SU-DHL-6 (cell line): ENCODE measurements at regions not wholly inside any gene's neighbourhood (a gene's known extent, or its start where the extent isn't known, plus 50 kb on each side); places are given as distances from the start of the nearest gene placed in this dataset.

Experiments
- H2AFZ ChIP-seq: fragments of 200-600 bp; sonication (generic); 2 replicates; pipeline ENCODE4 v1.6.1; 2014; ENCODE audit warnings: low read depth, mild to moderate bottlenecking, moderate library complexity, mixed read lengths, antibody characterized with exemption, low read length; ENCODE audit not compliant: severe bottlenecking
- H3F3A ChIP-seq: fragments of 200-600 bp; shearing (Covaris generic); 2 replicates; pipeline ENCODE4 v1.6.0; 2016; ENCODE audit warnings: antibody characterized with exemption, mild to moderate bottlenecking; ENCODE audit not compliant: insufficient read depth
- H3K27ac ChIP-seq: fragments of 200-600 bp; sonication (generic); 2 replicates; pipeline ENCODE4 v1.5.1; 2016; ENCODE audit warnings: low read depth, mild to moderate bottlenecking, low read length, moderate library complexity, mixed read lengths
- H3K27me3 ChIP-seq: fragments of 200-600 bp; sonication (generic), shearing (Covaris generic); 2 replicates; pipeline ENCODE4 v1.6.0; 2014; ENCODE audit warnings: mild to moderate bottlenecking, low read length
- H3K36me3 ChIP-seq: fragments of 200-600 bp; sonication (generic); 2 replicates; pipeline ENCODE4 v1.6.1; 2014; ENCODE audit warnings: mild to moderate bottlenecking, low read length, mixed read lengths
- H3K4me2 ChIP-seq: fragments of 300-600, 200-600 bp; shearing (Covaris generic), sonication (generic); 2 replicates; pipeline ENCODE4 v1.6.0; 2014; ENCODE audit warnings: low read length, low read depth, mild to moderate bottlenecking; ENCODE audit not compliant: poor library complexity, severe bottlenecking
- H3K4me3 ChIP-seq: fragments of 200-600 bp; sonication (generic); 2 replicates; pipeline ENCODE4 v1.5.1; 2014; ENCODE audit warnings: antibody characterized with exemption, low read length, mild to moderate bottlenecking, mixed read lengths; ENCODE audit not compliant: insufficient read depth, poor library complexity, severe bottlenecking
- H3K79me2 ChIP-seq: fragments of 200-600 bp; sonication (generic); 2 replicates; pipeline ENCODE4 v1.6.1; 2014; ENCODE audit warnings: mild to moderate bottlenecking, low read length, moderate library complexity; ENCODE audit not compliant: insufficient read depth
- H3K9ac ChIP-seq: fragments of 200-600 bp; sonication (generic); 2 replicates; pipeline ENCODE4 v1.7.0; 2014; ENCODE audit warnings: mild to moderate bottlenecking, low read length
- H3K9me2 ChIP-seq: fragments of 200-600 bp; sonication (generic); replicated peaks from 2 replicates; pipeline ENCODE4 v1.6.1; 2014; ENCODE audit warnings: low read length; ENCODE audit not compliant: insufficient read depth
- H3K9me3 ChIP-seq: fragments of 200-600 bp; sonication (generic); 2 replicates; pipeline ENCODE4 v1.6.1; 2014; ENCODE audit warnings: low read length, mixed read lengths; ENCODE audit not compliant: insufficient read depth
- H4K20me1 ChIP-seq: fragments of 200-600 bp; sonication (generic); 2 replicates; pipeline ENCODE4 v1.6.1; 2014; ENCODE audit warnings: low read depth, mild to moderate bottlenecking, antibody characterized with exemption, low read length, moderate library complexity, mixed read lengths
- EZH2phosphoT487 ChIP-seq: fragments of 200-600 bp; sonication (generic), shearing (Covaris generic); conservative IDR thresholded peaks from 2 replicates; pipeline ENCODE4 v1.6.1; 2018; ENCODE audit warnings: mild to moderate bottlenecking, antibody characterized with exemption, low read length, moderate library complexity, mixed read lengths
- TF ChIP-seq, protein P1 (sequence below): fragments of 200-600 bp; sonication (generic); IDR thresholded peaks from one replicate; pipeline ENCODE4 v1.5.1; 2017; ENCODE audit warnings: antibody characterized with exemption, mild to moderate bottlenecking, low read length, moderate library complexity; ENCODE audit not compliant: insufficient read depth, poor library complexity, severe bottlenecking

DNA sequence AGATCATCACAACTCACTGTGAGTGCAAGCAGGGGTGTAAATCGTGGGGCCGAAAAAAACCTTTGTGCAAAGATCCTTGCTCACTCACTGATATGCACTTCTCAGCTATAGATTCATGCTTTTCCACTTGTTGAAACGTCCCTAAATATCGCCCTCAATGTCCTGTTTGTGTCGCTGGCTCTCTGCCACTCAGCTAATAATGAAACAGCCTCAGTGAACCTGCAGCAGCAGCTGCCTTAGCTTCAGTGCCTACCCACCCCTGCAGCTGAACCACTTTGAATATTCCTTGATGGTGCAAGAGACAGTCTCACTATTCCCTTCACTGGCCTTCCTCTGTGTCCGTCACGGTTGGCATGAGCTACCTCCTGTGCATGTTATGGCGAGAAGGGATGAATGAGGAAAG is 128.9 kb upstream of the NAA20 start:
- Histone ChIP-seq H3K27me3 (no peaks in the 10 kb centered on the region), H3K36me3 (no peaks in the 10 kb centered on the region), H3K9ac (no peak overlapping the region), H4K20me1 (no peaks in the 10 kb centered on the region), H2AFZ (no peak overlapping the region), H3K9me3 (no peaks in the 10 kb centered on the region), H3K27ac (no peak overlapping the region), H3F3A (no peaks in the 10 kb centered on the region), H3K9me2 (no peaks in the 10 kb centered on the region; the same call in 1 of the 2 replicates), H3K4me2 (no peak overlapping the region), H3K4me3 (no peak overlapping the region), H3K79me2 (no peaks in the 10 kb centered on the region)
- TF ChIP-seq, protein P1, sequence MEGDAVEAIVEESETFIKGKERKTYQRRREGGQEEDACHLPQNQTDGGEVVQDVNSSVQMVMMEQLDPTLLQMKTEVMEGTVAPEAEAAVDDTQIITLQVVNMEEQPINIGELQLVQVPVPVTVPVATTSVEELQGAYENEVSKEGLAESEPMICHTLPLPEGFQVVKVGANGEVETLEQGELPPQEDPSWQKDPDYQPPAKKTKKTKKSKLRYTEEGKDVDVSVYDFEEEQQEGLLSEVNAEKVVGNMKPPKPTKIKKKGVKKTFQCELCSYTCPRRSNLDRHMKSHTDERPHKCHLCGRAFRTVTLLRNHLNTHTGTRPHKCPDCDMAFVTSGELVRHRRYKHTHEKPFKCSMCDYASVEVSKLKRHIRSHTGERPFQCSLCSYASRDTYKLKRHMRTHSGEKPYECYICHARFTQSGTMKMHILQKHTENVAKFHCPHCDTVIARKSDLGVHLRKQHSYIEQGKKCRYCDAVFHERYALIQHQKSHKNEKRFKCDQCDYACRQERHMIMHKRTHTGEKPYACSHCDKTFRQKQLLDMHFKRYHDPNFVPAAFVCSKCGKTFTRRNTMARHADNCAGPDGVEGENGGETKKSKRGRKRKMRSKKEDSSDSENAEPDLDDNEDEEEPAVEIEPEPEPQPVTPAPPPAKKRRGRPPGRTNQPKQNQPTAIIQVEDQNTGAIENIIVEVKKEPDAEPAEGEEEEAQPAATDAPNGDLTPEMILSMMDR, result no peak
- no peak for TF ChIP-seq EZH2phosphoT487

DNA sequence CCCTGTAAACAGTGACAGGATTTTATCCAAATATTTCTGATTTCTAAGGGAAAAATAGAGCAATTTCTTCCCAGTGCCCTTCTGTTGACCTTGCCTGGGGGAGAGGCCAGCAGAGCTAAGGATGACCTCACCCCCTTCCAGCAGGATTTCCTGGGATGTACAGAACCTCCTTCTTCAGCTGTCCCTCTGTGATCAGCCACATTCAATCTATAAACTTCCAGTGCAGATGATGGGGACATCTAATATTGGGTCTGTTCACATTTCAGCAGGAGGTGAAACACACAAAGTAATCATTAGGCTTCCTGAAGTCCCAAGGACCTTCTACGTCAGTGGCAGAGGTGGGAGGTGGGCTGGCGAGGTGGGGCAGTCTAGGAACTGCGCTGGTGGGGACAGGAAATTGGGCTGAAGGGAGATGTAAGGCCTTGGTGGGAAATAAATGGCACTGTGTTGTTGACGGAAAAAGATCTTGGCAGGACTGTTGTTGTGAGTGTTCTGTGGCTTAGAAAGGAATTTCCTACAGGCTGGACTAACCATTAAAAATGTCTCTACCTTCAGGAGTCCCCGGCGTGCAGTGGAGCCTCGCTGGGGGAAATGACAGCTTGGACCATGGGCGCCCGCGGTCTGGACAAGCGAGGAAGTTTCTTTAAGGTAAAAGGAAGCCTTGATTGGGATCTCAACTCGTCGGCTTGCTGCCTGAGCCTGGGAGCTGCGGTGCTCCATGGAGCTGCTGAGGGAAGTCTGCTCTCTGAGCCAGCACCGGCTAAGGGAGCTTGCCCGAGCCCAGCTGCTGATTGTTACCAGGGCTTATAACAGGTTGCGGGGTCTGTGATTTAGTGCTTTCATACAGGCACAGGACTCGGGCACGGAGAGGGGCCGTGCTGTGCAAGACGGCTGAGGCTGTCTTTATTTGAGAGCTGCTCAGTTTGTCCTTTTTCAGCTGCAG is 127.9 kb upstream of the NAA20 start:
- no peak overlapping the region for H3K9ac ChIP-seq

DNA sequence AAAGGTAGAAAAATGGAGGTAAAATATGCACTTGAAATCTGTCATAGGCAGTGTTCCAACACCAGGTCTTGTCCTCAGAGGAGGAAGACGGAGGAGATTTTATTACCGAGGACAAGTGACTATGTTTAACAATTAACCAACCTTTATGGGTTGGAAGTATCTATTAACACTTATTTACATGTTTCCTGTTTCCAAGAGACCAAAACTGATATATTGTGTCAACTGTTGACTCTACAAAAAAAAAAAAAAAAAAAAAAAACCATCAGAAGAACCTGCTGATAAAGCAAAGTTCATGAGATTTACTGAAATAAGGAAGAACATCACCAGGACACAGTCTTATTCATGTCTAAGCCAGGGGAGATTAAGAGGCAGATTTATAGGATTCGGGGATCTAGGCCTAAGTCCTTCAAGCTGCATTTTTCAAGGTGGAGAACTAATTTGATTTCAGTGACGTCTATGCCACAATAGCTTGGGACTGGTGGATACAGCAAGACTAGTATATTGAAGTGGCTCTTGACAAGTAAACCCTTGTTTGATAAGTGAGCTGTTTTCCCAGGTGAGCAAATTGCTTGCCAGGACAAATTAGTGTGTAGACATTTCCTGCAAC is 126.6 kb upstream of the NAA20 start:
- Histone ChIP-seq H3K4me2 (no peak overlapping the region), H3K36me3 (no peaks in the 10 kb centered on the region), H4K20me1 (no peaks in the 10 kb centered on the region), H3K27me3 (no peaks in the 10 kb centered on the region), H3K79me2 (no peaks in the 10 kb centered on the region), H3K27ac (no peak overlapping the region), H3K9me2 (no peaks in the 10 kb centered on the region; the same call in 1 of the 2 replicates), H3K9ac (no peak overlapping the region), H2AFZ (no peak overlapping the region), H3K9me3 (no peaks in the 10 kb centered on the region), H3F3A (no peaks in the 10 kb centered on the region), H3K4me3 (no peak overlapping the region)
- TF ChIP-seq, protein P1, result no peak
- no peak for TF ChIP-seq EZH2phosphoT487

More for the DNA sequence above, 127.9 kb upstream of the NAA20 start:
- H3F3A ChIP-seq, result no peaks in the 10 kb centered on the region
- no peak overlapping the region for H3K27ac ChIP-seq
- no peaks in the 10 kb centered on the region for H4K20me1 ChIP-seq
- no peaks in the 10 kb centered on the region for H3K27me3 ChIP-seq
- H3K36me3 ChIP-seq, result no peaks in the 10 kb centered on the region
- H3K9me2 ChIP-seq, result no peaks in the 10 kb centered on the region; the same call in 1 of the 2 replicates
- H2AFZ ChIP-seq, result no peak overlapping the region
- TF ChIP-seq EZH2phosphoT487, result no peak
- TF ChIP-seq, protein P1, result no peak
- H3K79me2 ChIP-seq, result no peaks in the 10 kb centered on the region
- H3K9me3 ChIP-seq, result no peaks in the 10 kb centered on the region
- no peak overlapping the region for H3K4me2 ChIP-seq
- H3K4me3 ChIP-seq, result no peak overlapping the region
